ENCODE measurements at regions not wholly inside any gene's neighbourhood (a gene's known extent, or its start where the extent isn't known, plus 50 kb on each side); places are given as distances from the start of the nearest gene placed in this dataset.
"Not testable (repeated sequence)": the region's sequence is repeated elsewhere in the genome, so short reads cannot be mapped to it uniquely, and the experiment has no call there.

GRCh38 chr13:43946281-43946680, 66.6 kb downstream of the LACC1 start:
- POLR2A ChIA-PET = no interaction called here
- CTCF ChIA-PET = no interaction called here
- no peak for DNase-seq (ENCODE audit: extremely low spot score)
- no peak for TF ChIP-seq ZNF384 (IDR thresholded peaks at IDR 0.05)
- TF ChIP-seq LEF1 (IDR thresholded peaks at IDR 0.05; ENCODE audit: borderline replicate concordance) = no peak
- TF ChIP-seq SUZ12 (IDR thresholded peaks at IDR 0.05) = no peak
- TF ChIP-seq FOXK2 (IDR thresholded peaks at IDR 0.05) = no peak
- TF ChIP-seq NFRKB (IDR thresholded peaks at IDR 0.05) = no peak
- TF ChIP-seq CTBP1 (IDR thresholded peaks at IDR 0.05; ENCODE audit: borderline replicate concordance) = no peak
- TF ChIP-seq ARNT (IDR thresholded peaks at IDR 0.05) = no peak
- no peak for TF ChIP-seq TARDBP (IDR thresholded peaks at IDR 0.05)
- no peak for TF ChIP-seq BHLHE40 (IDR thresholded peaks at IDR 0.05; ENCODE audit: borderline replicate concordance)
- no peak for TF ChIP-seq SP1 (IDR thresholded peaks at IDR 0.05)
- TF ChIP-seq FOXA1 (IDR thresholded peaks at IDR 0.05) = no peak
- no peak for TF ChIP-seq L3MBTL2 (conservative IDR thresholded peaks at IDR 0.05)
- TF ChIP-seq HDGF (IDR thresholded peaks at IDR 0.05; ENCODE audit: borderline replicate concordance) = no peak
- no peak for TF ChIP-seq FOXM1 (IDR thresholded peaks at IDR 0.05; ENCODE audit: borderline replicate concordance)
- TF ChIP-seq, protein P1, sequence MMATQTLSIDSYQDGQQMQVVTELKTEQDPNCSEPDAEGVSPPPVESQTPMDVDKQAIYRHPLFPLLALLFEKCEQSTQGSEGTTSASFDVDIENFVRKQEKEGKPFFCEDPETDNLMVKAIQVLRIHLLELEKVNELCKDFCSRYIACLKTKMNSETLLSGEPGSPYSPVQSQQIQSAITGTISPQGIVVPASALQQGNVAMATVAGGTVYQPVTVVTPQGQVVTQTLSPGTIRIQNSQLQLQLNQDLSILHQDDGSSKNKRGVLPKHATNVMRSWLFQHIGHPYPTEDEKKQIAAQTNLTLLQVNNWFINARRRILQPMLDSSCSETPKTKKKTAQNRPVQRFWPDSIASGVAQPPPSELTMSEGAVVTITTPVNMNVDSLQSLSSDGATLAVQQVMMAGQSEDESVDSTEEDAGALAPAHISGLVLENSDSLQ (IDR thresholded peaks at IDR 0.05) = no peak
- TF ChIP-seq ELF4 (IDR thresholded peaks at IDR 0.05) = no peak

DNA sequence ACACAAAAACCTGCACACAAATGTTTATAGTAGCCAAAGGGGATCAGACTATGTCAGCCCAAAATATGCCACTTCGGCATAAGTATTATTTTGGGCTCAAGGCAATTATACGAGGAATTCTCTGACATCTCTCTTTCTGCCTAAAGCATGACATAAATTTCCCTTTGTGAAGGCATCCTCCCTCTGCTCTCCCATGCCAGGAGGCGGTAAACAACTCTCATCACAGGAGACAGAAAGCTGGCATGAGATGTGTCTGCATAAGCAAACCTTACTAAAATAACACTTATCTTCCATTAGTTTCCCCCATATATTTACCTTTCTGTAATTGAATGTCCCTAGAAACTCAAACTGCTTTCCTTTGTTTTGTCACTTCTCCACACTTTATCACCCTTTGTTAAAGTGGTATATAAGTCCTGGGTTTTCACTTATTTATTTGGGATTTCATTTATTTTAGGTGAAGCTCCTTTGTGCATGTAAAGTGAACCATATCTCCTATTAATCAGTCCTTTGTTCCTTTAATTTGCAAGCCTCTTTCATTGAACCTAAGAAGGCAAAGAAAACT, 68.3 kb downstream of the LACC1 start:
- CTCF ChIA-PET = no interaction called here
- no peak for TF ChIP-seq FOXK2 (IDR thresholded peaks at IDR 0.05)
- TF ChIP-seq SUZ12 (IDR thresholded peaks at IDR 0.05) = no peak
- TF ChIP-seq SP1 (IDR thresholded peaks at IDR 0.05) = no peak
- no peak for TF ChIP-seq ELF4 (IDR thresholded peaks at IDR 0.05)
- TF ChIP-seq NFRKB (IDR thresholded peaks at IDR 0.05) = no peak
- no peak for TF ChIP-seq CTBP1 (IDR thresholded peaks at IDR 0.05; ENCODE audit: borderline replicate concordance)
- no peak for TF ChIP-seq FOXM1 (IDR thresholded peaks at IDR 0.05; ENCODE audit: borderline replicate concordance)
- TF ChIP-seq HDGF (IDR thresholded peaks at IDR 0.05; ENCODE audit: borderline replicate concordance) = no peak
- no peak for TF ChIP-seq L3MBTL2 (conservative IDR thresholded peaks at IDR 0.05)
- no peak for TF ChIP-seq BHLHE40 (IDR thresholded peaks at IDR 0.05; ENCODE audit: borderline replicate concordance)
- TF ChIP-seq FOXA1 (IDR thresholded peaks at IDR 0.05) = no peak
- TF ChIP-seq LEF1 (IDR thresholded peaks at IDR 0.05; ENCODE audit: borderline replicate concordance) = no peak
- TF ChIP-seq ARNT (IDR thresholded peaks at IDR 0.05) = no peak
- no peak for DNase-seq (ENCODE audit: extremely low spot score)
- POLR2A ChIA-PET = no interaction called here

DNA sequence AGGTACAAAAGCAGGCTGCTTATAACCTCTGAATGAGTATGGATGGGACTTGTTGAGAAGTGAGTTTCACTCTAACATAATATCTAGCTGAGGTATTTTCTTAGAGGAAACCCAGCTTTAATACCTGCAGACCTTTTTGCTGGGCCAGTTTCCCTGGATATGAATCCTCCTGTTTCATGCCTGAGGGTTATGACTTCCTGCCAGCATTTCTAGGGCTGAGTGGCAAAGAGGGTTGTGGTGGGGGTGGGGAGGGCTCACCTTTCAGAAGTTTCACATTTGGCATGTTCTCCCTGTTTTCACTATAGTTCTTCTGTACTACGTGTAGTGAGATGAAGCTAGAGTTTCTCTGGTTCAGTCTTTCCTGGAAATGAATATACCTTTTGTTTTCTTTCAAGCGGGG, 73.7 kb downstream of the LACC1 start:
- POLR2A ChIA-PET = interaction anchor here (1.0 kb wide), 1 partner anchor 202 kb away, joined by 3 read pairs; no protein-coding TSS in a partner anchor

DNA sequence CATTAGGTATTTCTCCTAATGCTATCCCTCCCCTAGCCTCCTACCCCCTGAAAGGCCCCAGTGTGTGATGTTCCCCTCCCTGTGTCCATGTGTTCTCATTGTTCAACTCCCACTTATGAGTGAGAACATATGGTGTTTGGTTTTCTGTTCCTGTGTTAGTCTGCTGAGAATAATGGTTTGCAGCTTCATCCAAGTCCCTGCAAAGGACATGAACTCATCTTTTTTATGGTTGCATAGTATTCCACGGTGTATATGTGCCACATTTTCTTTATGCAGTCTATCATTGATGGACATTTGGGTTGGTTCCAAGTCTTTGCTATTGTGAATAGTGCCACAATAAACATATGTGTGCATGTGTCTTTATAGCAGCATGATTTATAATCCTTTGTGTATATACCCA, 77.3 kb downstream of the LACC1 start:
- POLR2A ChIA-PET, CTCF ChIA-PET: not testable (repeated sequence)

More for the DNA sequence above, 73.7 kb downstream of the LACC1 start:
- CTCF ChIA-PET = no interaction called here
- no peak for TF ChIP-seq BHLHE40 (IDR thresholded peaks at IDR 0.05; ENCODE audit: borderline replicate concordance)
- TF ChIP-seq ZNF384 (IDR thresholded peaks at IDR 0.05) = no peak
- TF ChIP-seq FOXK2 (IDR thresholded peaks at IDR 0.05) = no peak
- no peak for DNase-seq (ENCODE audit: extremely low spot score)

GRCh38 chr13:43959291-43959690, 79.6 kb downstream of the LACC1 start:
- ChIA-PET CTCF (no interaction called here), POLR2A (no interaction called here)
- TF ChIP-seq CTBP1 (IDR thresholded peaks at IDR 0.05; ENCODE audit: borderline replicate concordance) (no peak), SP1 (IDR thresholded peaks at IDR 0.05) (no peak), HDGF (IDR thresholded peaks at IDR 0.05; ENCODE audit: borderline replicate concordance) (no peak), ZNF384 (IDR thresholded peaks at IDR 0.05) (no peak), NFRKB (IDR thresholded peaks at IDR 0.05) (no peak), L3MBTL2 (conservative IDR thresholded peaks at IDR 0.05) (no peak), ARNT (IDR thresholded peaks at IDR 0.05) (no peak), TARDBP (IDR thresholded peaks at IDR 0.05) (no peak), LEF1 (IDR thresholded peaks at IDR 0.05; ENCODE audit: borderline replicate concordance) (no peak), FOXA1 (IDR thresholded peaks at IDR 0.05) (no peak), FOXK2 (IDR thresholded peaks at IDR 0.05) (no peak), ELF4 (IDR thresholded peaks at IDR 0.05) (no peak)
- DNase-seq (ENCODE audit: extremely low spot score) = no peak

More for the DNA sequence above, 77.3 kb downstream of the LACC1 start:
- DNase-seq (ENCODE audit: extremely low spot score) = not testable (repeated sequence)

DNA sequence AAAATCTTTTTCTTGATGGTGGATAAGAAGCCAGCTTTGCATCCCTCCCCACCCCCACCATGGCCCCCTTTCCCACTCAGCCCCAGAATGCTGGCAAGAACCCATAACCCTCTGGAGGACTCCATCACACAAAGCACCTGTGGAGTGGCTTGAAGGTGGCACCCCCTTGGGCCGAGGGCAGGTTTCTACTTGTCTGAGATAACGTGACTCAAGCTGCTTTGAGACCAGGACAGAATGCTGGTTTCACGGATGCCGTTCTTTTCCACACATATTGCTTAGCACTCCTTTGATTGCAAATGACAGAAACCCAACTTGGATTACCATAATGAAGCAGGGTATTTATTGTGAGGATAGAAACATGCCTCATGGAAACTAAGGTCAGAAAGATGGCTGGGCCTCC, 82.2 kb downstream of the LACC1 start:
- TF ChIP-seq LEF1 (IDR thresholded peaks at IDR 0.05; ENCODE audit: borderline replicate concordance) (no peak), BHLHE40 (IDR thresholded peaks at IDR 0.05; ENCODE audit: borderline replicate concordance) (no peak), FOXK2 (IDR thresholded peaks at IDR 0.05) (no peak), ARNT (IDR thresholded peaks at IDR 0.05) (no peak), HDGF (IDR thresholded peaks at IDR 0.05; ENCODE audit: borderline replicate concordance) (no peak), ELF4 (IDR thresholded peaks at IDR 0.05) (no peak), CTBP1 (IDR thresholded peaks at IDR 0.05; ENCODE audit: borderline replicate concordance) (no peak), FOXM1 (IDR thresholded peaks at IDR 0.05; ENCODE audit: borderline replicate concordance) (no peak), L3MBTL2 (conservative IDR thresholded peaks at IDR 0.05) (no peak), SP1 (IDR thresholded peaks at IDR 0.05) (no peak), ZNF384 (IDR thresholded peaks at IDR 0.05) (no peak), SUZ12 (IDR thresholded peaks at IDR 0.05) (no peak), TARDBP (IDR thresholded peaks at IDR 0.05) (no peak), NFRKB (IDR thresholded peaks at IDR 0.05) (no peak)
- TF ChIP-seq, protein P1 (IDR thresholded peaks at IDR 0.05) = no peak
- POLR2A ChIA-PET = no interaction called here
- no peak for DNase-seq (ENCODE audit: extremely low spot score)
- CTCF ChIA-PET = no interaction called here

- ChIA-PET POLR2A (no interaction called here), CTCF (no interaction called here)
- DNase-seq (ENCODE audit: extremely low spot score) = peak; percentile 24
- TF ChIP-seq TARDBP (IDR thresholded peaks at IDR 0.05) (no peak), FOXK2 (IDR thresholded peaks at IDR 0.05) (no peak), L3MBTL2 (conservative IDR thresholded peaks at IDR 0.05) (no peak), CTBP1 (IDR thresholded peaks at IDR 0.05; ENCODE audit: borderline replicate concordance) (no peak), HDGF (IDR thresholded peaks at IDR 0.05; ENCODE audit: borderline replicate concordance) (no peak), SP1 (IDR thresholded peaks at IDR 0.05) (no peak), SUZ12 (IDR thresholded peaks at IDR 0.05) (no peak), FOXA1 (IDR thresholded peaks at IDR 0.05) (no peak), BHLHE40 (IDR thresholded peaks at IDR 0.05; ENCODE audit: borderline replicate concordance) (no peak), ELF4 (IDR thresholded peaks at IDR 0.05) (no peak), NFRKB (IDR thresholded peaks at IDR 0.05) (no peak), ARNT (IDR thresholded peaks at IDR 0.05) (no peak), ZNF384 (IDR thresholded peaks at IDR 0.05) (no peak), LEF1 (IDR thresholded peaks at IDR 0.05; ENCODE audit: borderline replicate concordance) (no peak), FOXM1 (IDR thresholded peaks at IDR 0.05; ENCODE audit: borderline replicate concordance) (no peak)
- TF ChIP-seq, protein P1 (IDR thresholded peaks at IDR 0.05) = no peak
Observed at GRCh38 chr13:43963726-43964125, 84.0 kb downstream of the LACC1 start.
